AG09309 (cell line): ENCODE measurements at regions not wholly inside any gene's neighbourhood (a gene's known extent, or its start where the extent isn't known, plus 50 kb on each side); places are given as distances from the start of the nearest gene placed in this dataset.

Source experiments
- DNase-seq: peaks from one replicate; pipeline ENCODE4 v3.0.0-alpha.2; 2010; ENCODE audit warnings: low read depth
- H3K4me3 ChIP-seq: 2 replicates; pipeline ENCODE4 v1.5.1; 2011; ENCODE audit warnings: mild to moderate bottlenecking, low read depth, low read length, moderate library complexity; ENCODE audit not compliant: control insufficient read depth
- TF ChIP-seq, protein P1 (sequence below): IDR thresholded peaks from 2 replicates; pipeline ENCODE4 v1.5.1; 2011; ENCODE audit warnings: mild to moderate bottlenecking, low read depth, low read length, inconsistent platforms; ENCODE audit not compliant: insufficient read depth, control insufficient read depth; ENCODE audit errors: missing control alignments

- TF ChIP-seq, protein P1, sequence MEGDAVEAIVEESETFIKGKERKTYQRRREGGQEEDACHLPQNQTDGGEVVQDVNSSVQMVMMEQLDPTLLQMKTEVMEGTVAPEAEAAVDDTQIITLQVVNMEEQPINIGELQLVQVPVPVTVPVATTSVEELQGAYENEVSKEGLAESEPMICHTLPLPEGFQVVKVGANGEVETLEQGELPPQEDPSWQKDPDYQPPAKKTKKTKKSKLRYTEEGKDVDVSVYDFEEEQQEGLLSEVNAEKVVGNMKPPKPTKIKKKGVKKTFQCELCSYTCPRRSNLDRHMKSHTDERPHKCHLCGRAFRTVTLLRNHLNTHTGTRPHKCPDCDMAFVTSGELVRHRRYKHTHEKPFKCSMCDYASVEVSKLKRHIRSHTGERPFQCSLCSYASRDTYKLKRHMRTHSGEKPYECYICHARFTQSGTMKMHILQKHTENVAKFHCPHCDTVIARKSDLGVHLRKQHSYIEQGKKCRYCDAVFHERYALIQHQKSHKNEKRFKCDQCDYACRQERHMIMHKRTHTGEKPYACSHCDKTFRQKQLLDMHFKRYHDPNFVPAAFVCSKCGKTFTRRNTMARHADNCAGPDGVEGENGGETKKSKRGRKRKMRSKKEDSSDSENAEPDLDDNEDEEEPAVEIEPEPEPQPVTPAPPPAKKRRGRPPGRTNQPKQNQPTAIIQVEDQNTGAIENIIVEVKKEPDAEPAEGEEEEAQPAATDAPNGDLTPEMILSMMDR = no peak
- H3K4me3 ChIP-seq = no peak overlapping the region
- DNase-seq = no peak
Measured at GRCh38 chr2:23135481-23136100, 249.4 kb upstream of the KLHL29 start.

GRCh38 chr2:23137166-23137565 lies 247.8 kb upstream of the KLHL29 start:
- no peak for DNase-seq
- no peak overlapping the region for H3K4me3 ChIP-seq
- TF ChIP-seq, protein P1 = no peak

GRCh38 chr2:23138701-23139100 lies 246.3 kb upstream of the KLHL29 start:
- DNase-seq = no peak
- no peak overlapping the region for H3K4me3 ChIP-seq
- TF ChIP-seq, protein P1 = no peak

DNA sequence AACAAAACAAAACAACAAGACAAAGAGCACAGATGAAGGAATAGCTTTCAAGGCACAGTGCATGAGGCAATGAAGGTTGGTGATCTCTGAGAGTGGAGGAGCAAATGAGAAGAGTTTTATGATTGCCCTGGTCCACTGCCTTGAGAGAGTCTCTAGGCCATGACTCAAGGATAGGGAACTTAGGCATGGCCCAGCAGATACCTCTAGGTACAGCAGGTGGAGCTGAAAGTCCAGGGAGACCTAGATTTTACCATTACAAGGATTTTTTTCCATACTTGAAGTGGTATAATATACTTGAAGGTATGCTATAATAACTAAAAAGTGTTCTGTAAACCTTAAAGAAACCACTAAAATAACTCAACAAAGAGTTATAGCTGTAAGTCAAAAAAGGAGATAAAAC lies 239.5 kb upstream of the KLHL29 start:
- no peak overlapping the region for H3K4me3 ChIP-seq
- no peak for DNase-seq
- TF ChIP-seq, protein P1 = no peak

- TF ChIP-seq, protein P1 = no peak
- H3K4me3 ChIP-seq = no peak overlapping the region
- DNase-seq = no peak
Measured at GRCh38 chr2:23146011-23146410, 239.0 kb upstream of the KLHL29 start.

DNA sequence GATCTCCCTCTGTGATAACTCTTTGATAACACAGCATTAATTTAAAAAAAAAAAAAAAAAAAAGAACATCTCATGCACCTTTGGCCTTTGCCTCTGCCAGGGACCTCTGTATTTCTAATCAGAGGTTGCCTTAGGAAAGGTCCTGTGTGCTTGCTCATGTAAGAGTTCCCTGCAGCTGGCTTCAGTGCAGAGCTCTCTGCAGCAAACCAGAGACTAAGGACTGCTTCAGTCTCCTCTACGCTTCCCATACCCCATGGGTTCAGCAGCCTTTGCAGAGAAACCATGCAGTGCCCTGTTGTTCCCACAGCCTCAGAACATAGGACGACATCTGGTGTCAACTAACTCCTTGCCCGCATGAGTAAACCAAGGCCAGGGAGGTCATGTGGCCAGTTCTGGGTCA lies 236.6 kb upstream of the KLHL29 start:
- TF ChIP-seq, protein P1 = no peak
- DNase-seq = no peak
- no peak overlapping the region for H3K4me3 ChIP-seq

GRCh38 chr2:23149777-23150176 lies 235.2 kb upstream of the KLHL29 start:
- no peak overlapping the region for H3K4me3 ChIP-seq
- TF ChIP-seq, protein P1 = no peak
- no peak for DNase-seq
